HG03103 (cell line): ENCODE measurements at regions not wholly inside any gene's neighbourhood (a gene's known extent, or its start where the extent isn't known, plus 50 kb on each side); places are given as distances from the start of the nearest gene placed in this dataset.

ENCODE experiments used
- ATAC-seq: cut with Tn5 transposase; IDR thresholded peaks from one replicate; pipeline ENCODE4 v1.9.1; 2021; ENCODE audit warnings: low read depth; ENCODE audit not compliant: unreplicated experiment

DNA sequence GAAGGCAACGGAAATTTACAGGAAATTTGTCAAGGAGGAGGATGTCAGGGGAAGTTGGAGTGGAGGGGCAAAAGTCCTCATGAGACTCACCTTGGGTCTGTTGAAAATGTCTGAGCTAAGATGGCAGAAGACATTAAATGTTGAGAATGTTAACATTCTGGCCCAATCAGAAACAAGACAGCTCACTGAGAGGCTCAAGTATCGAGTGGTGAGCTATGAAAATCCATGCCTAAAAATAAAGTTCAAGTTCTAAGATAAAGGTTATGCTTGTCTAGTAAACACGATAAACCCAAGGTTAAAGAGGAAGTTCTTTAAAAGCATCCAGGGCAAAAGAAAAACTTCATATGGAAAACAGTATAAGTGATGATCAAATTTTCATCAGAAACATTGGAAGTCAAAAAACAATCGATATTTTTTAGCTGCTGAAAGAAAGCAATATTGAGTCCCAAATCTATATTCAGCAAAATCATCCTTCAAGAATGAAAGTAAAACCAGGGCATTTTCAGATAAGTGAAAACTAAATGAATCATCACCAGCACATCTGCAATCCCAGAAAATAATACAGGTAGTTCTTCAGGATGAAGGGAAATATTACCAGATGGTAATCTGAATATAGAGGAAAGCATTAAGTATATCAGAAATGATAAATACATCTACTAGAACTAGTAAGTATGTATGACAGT, 462.4 kb downstream of the TLL1 start:
- no peak for ATAC-seq

DNA sequence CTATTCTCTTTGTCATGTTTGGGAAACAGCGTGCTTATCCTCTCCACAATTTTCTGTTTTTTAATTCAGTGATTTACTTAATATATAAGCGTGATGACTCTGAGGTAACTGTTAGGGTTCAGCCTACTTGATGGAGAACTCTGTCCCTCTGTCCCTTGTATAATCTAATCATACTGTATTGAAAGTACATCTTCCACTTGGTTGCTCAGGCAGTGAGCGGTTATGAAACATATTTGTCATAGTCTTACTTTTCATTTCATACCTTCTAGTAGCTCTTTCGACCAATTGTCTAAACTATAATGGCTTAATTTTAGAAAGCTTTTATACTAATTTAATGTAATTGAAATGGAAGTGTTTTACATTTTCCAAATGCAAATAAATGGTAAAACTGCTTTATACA, 469.0 kb downstream of the TLL1 start:
- no peak for ATAC-seq

- ATAC-seq: no peak
These were observed 490.2 kb downstream of the TLL1 start for GRCh38 chr4:166363198-166363597.

- no peak for ATAC-seq
These were observed 493.0 kb downstream of the TLL1 start for GRCh38 chr4:166366012-166366411.

DNA sequence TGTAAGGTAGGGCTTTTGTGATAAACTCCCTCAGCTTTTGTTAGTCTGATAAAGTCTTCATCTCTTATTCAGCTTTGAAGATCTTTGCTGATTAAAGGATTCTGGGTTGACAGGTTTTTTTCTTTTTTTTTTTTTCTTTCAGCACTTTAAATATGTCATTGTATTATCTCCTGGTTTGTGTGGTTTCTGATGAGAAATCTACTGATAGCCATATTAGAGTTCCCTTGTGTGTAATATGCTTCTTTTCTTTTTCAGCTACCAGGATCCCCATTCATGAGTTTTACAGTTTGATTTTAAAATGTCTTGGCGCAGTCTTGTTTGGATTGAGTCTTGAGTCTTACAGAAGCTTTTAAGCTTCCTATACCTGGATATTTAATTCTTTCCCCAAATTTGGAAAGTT, 504.5 kb downstream of the TLL1 start:
- ATAC-seq: no peak

DNA sequence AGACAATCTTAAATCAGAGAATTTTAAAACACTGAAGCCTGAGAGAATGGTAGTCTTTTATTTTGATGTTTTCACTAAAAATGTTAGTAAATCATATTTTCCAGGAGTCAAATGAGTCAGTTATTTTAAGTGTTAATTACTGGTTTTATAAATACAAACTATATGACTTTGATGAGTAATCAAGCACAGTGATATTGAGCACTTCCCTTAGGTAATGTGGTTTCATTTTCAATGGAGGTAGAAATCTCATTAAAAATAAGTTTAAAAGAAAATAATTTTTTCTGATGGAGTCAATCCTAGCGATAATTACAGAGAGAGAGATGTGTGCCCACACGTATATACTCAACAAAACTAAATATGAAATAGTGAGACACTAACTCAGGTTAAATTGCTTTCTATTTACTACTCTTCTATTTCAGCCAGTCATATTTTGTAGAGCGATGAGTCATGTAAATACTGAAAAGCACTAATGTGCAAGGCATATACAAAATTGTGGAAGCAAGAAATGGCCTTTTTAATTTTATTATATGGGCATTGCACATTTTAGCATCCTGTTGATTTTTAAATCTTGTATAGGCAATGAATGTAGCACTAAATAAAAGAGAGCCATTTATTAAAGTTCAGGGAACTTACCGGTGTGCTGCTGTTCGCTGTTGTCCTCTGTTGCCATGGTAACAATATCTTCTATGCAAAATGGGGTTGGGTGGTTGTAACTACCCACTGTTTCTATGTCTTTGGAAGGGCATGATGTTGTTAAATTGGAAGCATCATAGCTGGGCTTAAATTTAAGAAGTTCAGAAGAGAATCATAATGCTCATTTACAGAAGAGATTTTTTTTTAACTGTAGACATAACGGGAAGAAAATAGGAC, 513.7 kb downstream of the TLL1 start:
- ATAC-seq: no peak

DNA sequence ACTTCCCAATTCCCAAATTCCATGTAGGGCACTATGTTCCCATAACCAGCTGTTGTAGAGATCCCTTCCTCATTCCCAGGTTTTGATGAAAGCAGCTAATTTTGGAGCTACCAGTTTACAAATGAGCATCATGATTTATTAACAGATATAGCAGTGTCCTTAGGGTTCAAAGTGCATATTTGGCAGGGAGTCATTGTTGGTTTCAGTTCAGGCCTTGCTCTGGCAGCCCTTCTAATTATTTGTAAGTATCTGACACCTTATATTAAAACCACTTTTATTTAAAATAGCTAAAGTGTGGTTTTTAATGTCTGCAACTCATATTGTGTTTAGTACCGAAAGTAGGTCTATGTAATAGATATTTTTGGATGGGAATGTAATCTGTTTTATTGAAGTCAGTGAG, 518.5 kb downstream of the TLL1 start:
- ATAC-seq: no peak

DNA sequence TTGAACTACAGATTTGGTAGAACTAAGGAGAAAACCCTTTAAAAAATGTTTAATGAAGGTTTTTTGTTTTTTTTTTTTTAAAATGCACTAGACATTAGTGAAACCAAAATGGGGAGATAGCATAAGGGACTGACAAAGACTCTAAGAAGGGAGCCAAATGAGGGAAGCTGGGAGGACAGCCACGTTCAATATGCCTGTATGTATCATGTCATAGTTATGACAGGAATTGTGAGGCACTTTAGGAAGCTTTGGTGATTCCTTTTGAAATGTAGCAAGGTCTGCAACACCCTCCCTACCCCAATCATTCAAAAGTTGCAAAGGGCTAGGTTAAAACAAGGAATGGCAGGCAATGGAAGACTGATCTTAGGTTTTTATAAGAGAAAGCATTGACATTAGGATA, 526.0 kb downstream of the TLL1 start:
- no peak for ATAC-seq

DNA sequence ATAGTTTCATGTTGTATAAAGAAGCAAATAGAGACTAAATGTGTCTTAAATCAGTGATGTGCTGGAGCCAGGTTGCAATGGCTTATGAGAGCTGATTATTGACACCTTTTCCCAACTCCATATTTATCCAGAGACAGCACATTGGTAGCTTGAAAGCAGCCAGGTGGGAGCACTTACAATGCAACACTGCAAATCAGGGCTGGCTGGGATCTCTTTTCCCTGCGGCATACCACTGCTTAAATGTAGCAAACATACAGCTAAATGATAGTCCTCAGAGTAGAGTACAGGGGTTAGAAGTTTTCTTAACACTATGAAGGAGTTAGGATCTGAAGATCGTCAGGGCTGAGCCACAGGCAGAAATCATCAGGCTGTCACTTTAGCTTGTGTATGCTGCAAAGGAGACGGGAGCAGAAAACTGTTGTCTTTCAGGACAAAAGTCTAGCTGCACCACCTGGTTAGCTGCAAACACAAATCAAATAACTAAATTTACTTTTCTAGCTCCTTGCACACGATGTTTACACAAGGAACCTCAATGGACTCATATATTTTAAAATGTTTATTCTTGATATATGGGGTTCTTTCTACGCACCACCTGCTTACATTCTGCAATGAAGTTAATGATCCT, 527.3 kb downstream of the TLL1 start:
- ATAC-seq: no peak

GRCh38 chr4:166413356-166413755, 540.3 kb downstream of the TLL1 start:
- no peak for ATAC-seq

DNA sequence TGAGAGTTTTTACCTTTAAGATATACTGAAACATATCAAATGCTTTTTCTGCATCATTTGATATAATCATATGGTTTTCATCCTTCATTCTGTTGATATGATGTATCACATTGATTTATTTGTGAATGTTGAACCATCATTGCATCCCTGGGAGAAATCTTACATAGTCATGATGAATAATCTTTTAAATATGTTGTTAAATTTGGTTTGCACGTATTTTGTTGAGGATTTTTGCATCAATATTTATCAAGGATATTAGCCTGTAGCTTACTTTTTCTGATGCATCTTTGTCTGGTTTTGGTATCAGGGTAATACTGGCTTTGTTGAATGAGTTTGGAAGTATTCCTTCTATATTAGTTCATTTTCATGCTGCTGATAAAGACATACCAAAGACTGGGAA, 541.4 kb downstream of the TLL1 start:
- no peak for ATAC-seq

- ATAC-seq: no peak
These were observed 542.7 kb downstream of the TLL1 start for GRCh38 chr4:166415749-166416148.

DNA sequence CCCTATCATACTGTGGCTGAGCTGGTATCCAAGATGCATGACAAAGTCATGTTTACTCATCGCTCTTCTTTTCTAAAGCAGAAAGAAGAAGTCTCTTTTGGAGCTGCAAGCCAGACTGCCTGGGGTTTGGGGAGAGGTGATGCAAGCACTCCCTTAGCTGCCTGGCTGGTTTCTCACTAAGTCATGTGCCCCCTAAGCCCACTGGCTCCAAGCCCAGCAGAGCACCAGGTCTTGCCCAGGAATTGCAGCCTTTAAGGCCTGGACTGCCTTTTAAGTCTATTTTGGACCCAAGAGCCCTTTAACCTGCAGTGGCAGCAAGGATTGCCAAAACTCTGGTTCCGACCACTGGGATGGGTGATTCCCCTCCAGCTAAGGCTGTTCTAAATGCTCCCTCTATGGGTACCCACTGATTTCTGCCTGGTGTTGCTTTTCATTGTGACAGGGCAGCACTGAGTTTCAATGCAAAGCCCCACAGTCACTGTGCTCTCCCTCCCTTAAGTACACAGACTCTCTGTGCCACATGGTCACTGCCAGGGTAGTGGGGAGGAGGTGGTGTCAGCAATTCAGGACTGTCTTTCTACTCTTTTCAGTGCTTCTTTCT, 548.6 kb downstream of the TLL1 start:
- ATAC-seq: no peak

DNA sequence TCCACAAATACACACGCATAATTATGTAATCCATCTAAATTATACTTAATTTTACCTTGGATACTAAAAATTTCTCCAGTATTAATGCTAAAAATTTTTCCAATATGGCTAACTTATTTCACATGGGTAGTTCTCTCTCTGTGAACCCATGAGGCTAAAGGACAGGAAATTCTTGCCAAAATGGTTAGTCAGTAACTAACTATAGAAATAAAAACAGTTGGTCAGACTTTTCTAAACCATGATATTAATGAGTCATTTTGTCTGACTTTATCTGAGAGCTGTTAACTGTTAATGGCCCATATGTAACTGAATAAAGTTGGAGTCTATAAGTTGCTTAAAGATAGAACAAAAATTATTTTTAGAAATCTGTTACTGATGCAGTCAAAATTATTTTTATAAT, 549.4 kb downstream of the TLL1 start:
- no peak for ATAC-seq

GRCh38 chr4:166426300-166426863, 553.3 kb downstream of the TLL1 start:
- ATAC-seq: no peak

- no peak for ATAC-seq
These were observed 559.1 kb downstream of the TLL1 start for GRCh38 chr4:166432125-166432524.

- ATAC-seq: no peak
These were observed 559.8 kb downstream of the TLL1 start for GRCh38 chr4:166432842-166433241.

GRCh38 chr4:166435449-166435848, 562.4 kb downstream of the TLL1 start:
- ATAC-seq: no peak

GRCh38 chr4:166458756-166459155, 585.7 kb downstream of the TLL1 start:
- no peak for ATAC-seq

DNA sequence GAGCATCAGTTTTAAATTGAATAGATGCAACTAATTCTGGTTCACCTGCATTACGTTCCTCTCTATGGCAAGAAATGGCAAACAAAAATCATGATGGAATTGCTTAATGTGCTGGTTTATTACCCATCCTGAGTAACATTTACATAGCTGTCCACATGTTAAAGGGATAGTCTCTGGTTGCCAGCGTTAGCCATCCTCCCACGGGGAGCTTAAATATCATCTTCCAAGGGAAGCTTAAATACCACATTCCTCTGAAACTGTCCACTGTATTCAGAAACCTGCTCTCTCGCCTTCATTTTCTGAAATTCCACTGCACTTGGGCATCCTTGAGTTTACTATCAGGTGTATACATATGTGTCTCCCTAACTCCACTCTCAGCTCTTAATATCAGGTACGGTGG, 586.6 kb downstream of the TLL1 start:
- ATAC-seq: no peak
